Loucy (cell line): ENCODE measurements at regions not wholly inside any gene's neighbourhood (a gene's known extent, or its start where the extent isn't known, plus 50 kb on each side); places are given as distances from the start of the nearest gene placed in this dataset.

Experiments used
- H2AFZ ChIP-seq: fragments of 200-600 bp; sonication (generic); 2 replicates; pipeline ENCODE4 v1.6.0; 2016; ENCODE audit warnings: antibody characterized with exemption, mild to moderate bottlenecking, low read length, moderate library complexity
- H3F3A ChIP-seq: fragments of 200-600 bp; 2 replicates; pipeline ENCODE4 v1.6.0; 2016; ENCODE audit warnings: antibody characterized with exemption, low read depth, mild to moderate bottlenecking
- H3K27me3 ChIP-seq: fragments of 200-600 bp; sonication (generic); 2 replicates; pipeline ENCODE4 v1.6.1; 2014; ENCODE audit warnings: low read length, mild to moderate bottlenecking; ENCODE audit not compliant: insufficient read depth, poor library complexity, severe bottlenecking
- H3K36me3 ChIP-seq: fragments of 200-600 bp; sonication (generic); 2 replicates; pipeline ENCODE4 v1.6.1; 2016; ENCODE audit warnings: low read length; ENCODE audit not compliant: insufficient read depth
- H3K4me1 ChIP-seq: fragments of 200-600 bp; sonication (generic); 2 replicates; pipeline ENCODE4 v1.5.1; 2014; ENCODE audit warnings: low read length, mild to moderate bottlenecking; ENCODE audit not compliant: insufficient read depth, poor library complexity, severe bottlenecking
- H3K4me2 ChIP-seq: fragments of 200-600 bp; sonication (generic); 2 replicates; pipeline ENCODE4 v1.6.0; 2014; ENCODE audit warnings: antibody characterized with exemption, low read length, low read depth, mild to moderate bottlenecking; ENCODE audit not compliant: poor library complexity, severe bottlenecking
- H3K4me3 ChIP-seq: fragments of 200-600 bp; sonication (generic); 2 replicates; pipeline ENCODE4 v1.5.1; 2014; ENCODE audit warnings: low read length, mild to moderate bottlenecking, mixed read lengths; ENCODE audit not compliant: poor library complexity, severe bottlenecking
- H3K79me2 ChIP-seq: fragments of 200-600 bp; sonication (generic); 2 replicates; pipeline ENCODE4 v1.6.1; 2014; ENCODE audit warnings: low read length; ENCODE audit not compliant: insufficient read depth
- H3K9ac ChIP-seq: fragments of 200-600 bp; sonication (generic); 2 replicates; pipeline ENCODE4 v1.6.0; 2014; ENCODE audit warnings: mild to moderate bottlenecking, low read depth, low read length, moderate library complexity; ENCODE audit not compliant: poor library complexity, severe bottlenecking
- H3K9me2 ChIP-seq: fragments of 200-600 bp; sonication (generic); replicated peaks from 2 replicates; pipeline ENCODE4 v1.6.1; 2016; ENCODE audit warnings: low read depth, low read length, mixed read lengths
- H3K9me3 ChIP-seq: fragments of 200-600 bp; sonication (generic); 2 replicates; pipeline ENCODE4 v1.6.1; 2014; ENCODE audit warnings: mild to moderate bottlenecking, antibody characterized with exemption, low read length, low read depth; ENCODE audit not compliant: insufficient read depth
- H4K20me1 ChIP-seq: fragments of 200-600 bp; sonication (generic); 2 replicates; pipeline ENCODE4 v1.6.0; 2014; ENCODE audit warnings: antibody characterized with exemption, low read length, mild to moderate bottlenecking; ENCODE audit not compliant: insufficient read depth, poor library complexity, severe bottlenecking
- EZH2phosphoT487 ChIP-seq: fragments of 200-600 bp; IDR thresholded peaks from 2 replicates; pipeline ENCODE4 v1.6.1; 2018; ENCODE audit warnings: antibody characterized with exemption, mild to moderate bottlenecking, moderate library complexity, borderline replicate concordance
- TF ChIP-seq, protein P1 (sequence below): fragments of 200-600 bp; sonication (generic); conservative IDR thresholded peaks from 2 replicates; pipeline ENCODE4 v1.5.1; 2014; ENCODE audit warnings: mild to moderate bottlenecking, antibody characterized with exemption, low read length

DNA sequence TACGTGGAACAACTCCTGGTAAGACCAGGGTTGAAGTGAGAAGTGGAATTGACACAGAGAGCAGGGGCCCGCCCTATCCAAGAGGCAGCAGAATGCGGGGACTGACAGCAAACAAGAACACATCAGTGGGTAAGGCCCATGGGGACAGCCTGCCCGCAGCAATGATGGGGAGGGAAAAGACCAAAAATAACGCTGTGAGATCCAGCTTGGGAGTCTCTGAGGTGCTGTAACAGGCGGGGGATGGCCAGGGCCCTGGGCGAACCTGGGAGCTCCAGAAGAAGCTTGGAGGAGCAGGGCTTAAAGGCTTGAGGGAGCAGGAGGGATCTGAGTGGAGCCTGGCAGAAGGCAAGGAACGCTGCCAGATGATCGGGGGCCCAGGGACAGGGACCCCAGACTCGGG lies 173.4 kb downstream of the TMEM200C start:
- H3K4me2 ChIP-seq, result no peak overlapping the region
- no peak overlapping the region for H2AFZ ChIP-seq
- H3K79me2 ChIP-seq, result no peaks in the 10 kb centered on the region
- H3F3A ChIP-seq, result no peaks in the 10 kb centered on the region
- H3K9ac ChIP-seq, result no peak overlapping the region
- H3K36me3 ChIP-seq, result no peaks in the 10 kb centered on the region
- 0 out of 2 replicates have a peak, but pooled peaks cover 3% of the 10 kb centered on the region for H3K9me3 ChIP-seq
- no peaks in the 10 kb centered on the region for H3K4me1 ChIP-seq
- no peaks in the 10 kb centered on the region for H4K20me1 ChIP-seq
- H3K4me3 ChIP-seq, result no peak overlapping the region
- no peaks in the 10 kb centered on the region for H3K27me3 ChIP-seq
- TF ChIP-seq EZH2phosphoT487, result no peak
- TF ChIP-seq, protein P1, sequence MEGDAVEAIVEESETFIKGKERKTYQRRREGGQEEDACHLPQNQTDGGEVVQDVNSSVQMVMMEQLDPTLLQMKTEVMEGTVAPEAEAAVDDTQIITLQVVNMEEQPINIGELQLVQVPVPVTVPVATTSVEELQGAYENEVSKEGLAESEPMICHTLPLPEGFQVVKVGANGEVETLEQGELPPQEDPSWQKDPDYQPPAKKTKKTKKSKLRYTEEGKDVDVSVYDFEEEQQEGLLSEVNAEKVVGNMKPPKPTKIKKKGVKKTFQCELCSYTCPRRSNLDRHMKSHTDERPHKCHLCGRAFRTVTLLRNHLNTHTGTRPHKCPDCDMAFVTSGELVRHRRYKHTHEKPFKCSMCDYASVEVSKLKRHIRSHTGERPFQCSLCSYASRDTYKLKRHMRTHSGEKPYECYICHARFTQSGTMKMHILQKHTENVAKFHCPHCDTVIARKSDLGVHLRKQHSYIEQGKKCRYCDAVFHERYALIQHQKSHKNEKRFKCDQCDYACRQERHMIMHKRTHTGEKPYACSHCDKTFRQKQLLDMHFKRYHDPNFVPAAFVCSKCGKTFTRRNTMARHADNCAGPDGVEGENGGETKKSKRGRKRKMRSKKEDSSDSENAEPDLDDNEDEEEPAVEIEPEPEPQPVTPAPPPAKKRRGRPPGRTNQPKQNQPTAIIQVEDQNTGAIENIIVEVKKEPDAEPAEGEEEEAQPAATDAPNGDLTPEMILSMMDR, result no peak
- H3K9me2 ChIP-seq, result no peaks in the 10 kb centered on the region

DNA sequence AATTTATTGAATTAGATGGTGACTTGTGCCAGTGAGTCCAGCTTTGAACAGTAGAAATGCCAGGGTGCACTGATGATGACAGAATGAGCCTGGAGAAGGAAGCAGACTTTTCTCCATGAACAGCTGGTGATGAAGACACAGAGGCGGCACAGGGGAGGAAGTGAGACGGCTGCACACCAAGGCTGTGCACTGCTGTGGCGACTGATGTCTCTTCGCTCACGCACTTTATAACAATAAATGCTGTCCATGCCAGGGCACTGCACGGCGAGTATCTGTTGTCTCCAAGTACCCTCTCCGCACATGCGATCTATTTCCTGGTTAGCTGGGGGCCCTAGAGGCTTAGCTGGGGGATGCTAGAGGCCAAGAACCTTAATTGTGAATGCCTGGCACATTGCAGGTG lies 175.2 kb downstream of the TMEM200C start:
- Histone ChIP-seq H3K9me3 (0 out of 2 replicates have a peak, but pooled peaks cover 3% of the 10 kb centered on the region), H2AFZ (no peak overlapping the region), H3K4me1 (no peaks in the 10 kb centered on the region), H3K79me2 (no peaks in the 10 kb centered on the region), H3K36me3 (no peaks in the 10 kb centered on the region), H4K20me1 (no peaks in the 10 kb centered on the region), H3K4me2 (no peak overlapping the region), H3F3A (no peaks in the 10 kb centered on the region), H3K9ac (no peak overlapping the region), H3K9me2 (no peaks in the 10 kb centered on the region), H3K4me3 (no peak overlapping the region), H3K27me3 (no peaks in the 10 kb centered on the region)
- TF ChIP-seq, protein P1, result no peak
- no peak for TF ChIP-seq EZH2phosphoT487

DNA sequence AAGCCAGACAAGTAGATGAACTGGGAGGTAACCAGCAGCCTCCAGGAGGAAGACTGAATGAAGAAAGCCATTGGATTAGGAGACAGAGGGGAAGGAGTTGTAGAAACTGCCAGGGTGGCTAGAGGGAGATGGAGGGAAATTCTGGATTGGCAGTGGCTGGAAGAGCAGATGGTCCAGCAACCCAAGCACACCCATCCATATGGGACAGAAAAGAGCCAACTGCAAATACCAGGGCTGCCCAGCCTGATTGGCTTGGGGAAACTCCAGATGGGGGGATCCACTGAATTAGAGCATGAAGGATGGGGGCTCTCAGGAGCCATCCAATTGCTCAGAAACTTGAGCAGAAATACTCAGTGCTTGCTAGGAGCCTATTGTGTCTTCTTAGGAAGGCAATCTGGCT lies 173.5 kb upstream of the EPB41L3 start:
- H3K36me3 ChIP-seq, result no peaks in the 10 kb centered on the region
- H3K27me3 ChIP-seq, result no peaks in the 10 kb centered on the region
- no peaks in the 10 kb centered on the region for H3K4me1 ChIP-seq
- no peak overlapping the region for H3K4me3 ChIP-seq
- H2AFZ ChIP-seq, result no peak overlapping the region
- H3F3A ChIP-seq, result no peaks in the 10 kb centered on the region
- H3K79me2 ChIP-seq, result no peaks in the 10 kb centered on the region
- H3K9me2 ChIP-seq, result no peaks in the 10 kb centered on the region
- TF ChIP-seq, protein P1, result no peak
- TF ChIP-seq EZH2phosphoT487, result no peak
- H3K9me3 ChIP-seq, result no peaks in the 10 kb centered on the region
- no peaks in the 10 kb centered on the region for H4K20me1 ChIP-seq
- H3K4me2 ChIP-seq, result no peak overlapping the region
- no peak overlapping the region for H3K9ac ChIP-seq
